Ascending aorta (tissue), 2 donors: ENCODE measurements at regions not wholly inside any gene's neighbourhood (a gene's known extent, or its start where the extent isn't known, plus 50 kb on each side); places are given as distances from the start of the nearest gene placed in this dataset.
"Not testable (repeated sequence)": the region's sequence is repeated elsewhere in the genome, so short reads cannot be mapped to it uniquely, and the experiment has no call there.

Experiments used
- DNase-seq, 2 donors: peaks; one replicate each; pipeline ENCODE4 v3.0.0-alpha.2; 2019; ENCODE audit warnings: low spot score in 2 of 2
- H3K27ac ChIP-seq, 2 donors: fragments of 200-600 bp; sonication (generic); one replicate each; pipeline ENCODE4 v1.5.1; 2016 to 2017; ENCODE audit warnings: mild to moderate bottlenecking in 1 of 2
- H3K27me3 ChIP-seq: fragments of 200-600 bp; sonication (generic); one replicate; pipeline ENCODE4 v1.5.1; 2017
- H3K36me3 ChIP-seq, 2 donors: fragments of 200-600 bp; sonication (generic); one replicate each; pipeline ENCODE4 v1.5.1; 2016
- H3K4me1 ChIP-seq, 2 donors: fragments of 200-600 bp; sonication (generic); one replicate each; pipeline ENCODE4 v1.5.1; 2016 to 2017; ENCODE audit warnings: mild to moderate bottlenecking in 1 of 2
- H3K4me3 ChIP-seq, 2 donors: fragments of 200-600 bp; sonication (generic); one replicate each; pipeline ENCODE4 v1.5.1; 2016 to 2017; ENCODE audit warnings: mild to moderate bottlenecking in 1 of 2
- H3K9me3 ChIP-seq, 2 donors: fragments of 200-600 bp; sonication (generic); one replicate each; pipeline ENCODE4 v1.5.1; 2016
- intact Hi-C: fragments of 100-400 bp; cut with DNase I; formaldehyde crosslinking; loops from one replicate; pipeline ENCODE4 v1.15.1; 2023
- TF ChIP-seq, protein P1 (sequence below), 3 experiments: fragments of 200-600 bp in 2 of 3; fragments of 450-650 bp in 1 of 3; sonication (generic) in 2 of 3; IDR thresholded peaks; one replicate each; pipeline ENCODE4 v1.5.1; 2016 to 2019; ENCODE audit warnings: antibody characterized with exemption in 3 of 3, mild to moderate bottlenecking in 1 of 3, moderate library complexity in 1 of 3

DNA sequence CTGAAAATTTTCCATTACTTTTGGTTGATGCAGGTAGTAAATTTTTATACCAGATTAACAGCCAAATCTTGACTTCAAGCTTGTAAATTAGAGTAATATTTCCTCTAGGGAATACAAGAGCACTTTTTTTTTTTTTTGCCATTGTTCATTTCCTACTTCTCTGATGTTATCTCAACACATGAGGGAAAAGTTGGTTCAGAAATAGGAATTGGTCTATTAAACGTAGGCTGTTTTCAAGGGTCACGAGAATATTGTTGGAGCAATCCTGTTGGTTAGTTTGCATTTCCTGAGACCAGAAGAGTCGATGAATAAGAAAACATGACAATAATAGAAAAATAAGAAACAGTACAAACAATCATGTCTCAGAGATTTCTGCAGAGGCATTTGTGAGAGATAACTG is 453.9 kb upstream of the CCDC179 start:
- Histone ChIP-seq H3K4me3 (no peak overlapping the region), H3K27me3 (no peaks in the 10 kb centered on the region), H3K9me3 (no peaks in the 10 kb centered on the region), H3K36me3 (no peaks in the 10 kb centered on the region), H3K4me1 (no peaks in the 10 kb centered on the region), H3K27ac (no peak overlapping the region)
- intact Hi-C loops, result no loop called here
- DNase-seq, result no peak
- TF ChIP-seq, protein P1, sequence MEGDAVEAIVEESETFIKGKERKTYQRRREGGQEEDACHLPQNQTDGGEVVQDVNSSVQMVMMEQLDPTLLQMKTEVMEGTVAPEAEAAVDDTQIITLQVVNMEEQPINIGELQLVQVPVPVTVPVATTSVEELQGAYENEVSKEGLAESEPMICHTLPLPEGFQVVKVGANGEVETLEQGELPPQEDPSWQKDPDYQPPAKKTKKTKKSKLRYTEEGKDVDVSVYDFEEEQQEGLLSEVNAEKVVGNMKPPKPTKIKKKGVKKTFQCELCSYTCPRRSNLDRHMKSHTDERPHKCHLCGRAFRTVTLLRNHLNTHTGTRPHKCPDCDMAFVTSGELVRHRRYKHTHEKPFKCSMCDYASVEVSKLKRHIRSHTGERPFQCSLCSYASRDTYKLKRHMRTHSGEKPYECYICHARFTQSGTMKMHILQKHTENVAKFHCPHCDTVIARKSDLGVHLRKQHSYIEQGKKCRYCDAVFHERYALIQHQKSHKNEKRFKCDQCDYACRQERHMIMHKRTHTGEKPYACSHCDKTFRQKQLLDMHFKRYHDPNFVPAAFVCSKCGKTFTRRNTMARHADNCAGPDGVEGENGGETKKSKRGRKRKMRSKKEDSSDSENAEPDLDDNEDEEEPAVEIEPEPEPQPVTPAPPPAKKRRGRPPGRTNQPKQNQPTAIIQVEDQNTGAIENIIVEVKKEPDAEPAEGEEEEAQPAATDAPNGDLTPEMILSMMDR (IDR thresholded peaks at IDR 0.05), result no peak

DNA sequence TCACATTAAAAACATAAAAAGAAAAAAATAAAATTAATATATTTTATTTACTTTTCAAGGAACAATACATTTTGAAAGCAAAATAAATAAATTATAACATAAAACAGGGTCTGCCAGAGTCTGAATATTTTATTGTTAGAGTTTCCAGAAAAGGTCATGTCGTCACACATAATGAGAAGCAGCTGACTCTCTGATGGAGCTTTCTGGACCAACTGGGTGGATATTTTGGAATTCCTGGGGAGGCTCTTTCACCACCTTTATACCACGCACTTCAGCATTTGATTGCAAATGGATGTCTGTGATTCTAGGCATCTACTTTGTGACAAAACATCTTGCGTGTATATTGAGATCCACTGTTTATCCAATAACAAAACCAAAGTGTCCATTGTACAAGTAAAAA is 455.0 kb upstream of the CCDC179 start:
- H3K27me3 ChIP-seq, result no peaks in the 10 kb centered on the region
- no peaks in the 10 kb centered on the region for H3K9me3 ChIP-seq
- no peaks in the 10 kb centered on the region for H3K4me1 ChIP-seq
- intact Hi-C loops, result no loop called here
- DNase-seq, result no peak
- TF ChIP-seq, protein P1 (IDR thresholded peaks at IDR 0.05), result no peak
- H3K36me3 ChIP-seq, result no peaks in the 10 kb centered on the region
- no peak overlapping the region for H3K4me3 ChIP-seq
- H3K27ac ChIP-seq, result no peak overlapping the region

DNA sequence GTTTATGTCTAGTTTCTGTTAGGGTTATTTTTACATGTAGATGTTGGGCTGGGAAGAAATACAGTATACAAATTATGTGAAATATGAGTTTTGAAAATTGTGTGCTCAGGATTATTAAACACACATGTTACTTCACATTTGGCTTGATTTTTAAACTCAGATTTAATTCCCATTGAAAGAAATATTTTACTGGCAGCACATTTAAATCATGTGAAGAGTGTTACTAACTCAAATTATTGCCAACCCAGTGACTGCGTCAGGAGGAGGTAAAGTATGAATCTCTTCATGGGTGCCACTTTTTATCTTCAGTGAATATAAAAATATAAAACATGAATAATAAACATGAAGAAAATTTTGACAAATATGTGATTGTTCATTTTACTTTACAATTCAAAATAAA is 457.5 kb upstream of the CCDC179 start:
- intact Hi-C loops, result no loop called here
- DNase-seq, result no peak
- Histone ChIP-seq H3K4me1 (no peaks in the 10 kb centered on the region), H3K27me3 (no peaks in the 10 kb centered on the region), H3K4me3 (no peak overlapping the region), H3K27ac (no peak overlapping the region), H3K36me3 (no peaks in the 10 kb centered on the region), H3K9me3 (peaks cover 0 to 7% of the 10 kb centered on the region in 2 donors)
- TF ChIP-seq, protein P1 (IDR thresholded peaks at IDR 0.05), result no peak

DNA sequence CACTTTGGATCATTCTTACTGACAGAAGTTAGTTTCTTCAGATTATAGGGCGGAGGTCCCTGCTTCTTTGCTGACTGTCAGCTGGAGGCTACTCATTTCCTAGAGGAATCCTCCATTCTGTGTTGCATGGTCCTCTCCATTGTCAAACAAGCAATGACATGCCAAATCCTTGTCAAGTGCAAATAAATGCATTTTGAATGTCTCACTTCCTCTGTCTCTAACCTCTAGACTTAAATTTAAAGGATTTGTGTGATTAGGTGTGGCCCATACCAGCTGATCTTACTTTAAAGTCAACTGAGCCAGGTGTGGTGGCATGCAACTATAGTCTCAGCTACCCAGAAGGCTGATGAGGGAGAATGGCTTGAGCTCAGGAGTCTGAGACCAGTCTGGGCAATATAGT is 458.4 kb upstream of the CCDC179 start:
- Histone ChIP-seq H3K27me3 (no peaks in the 10 kb centered on the region), H3K36me3 (no peaks in the 10 kb centered on the region), H3K9me3 (peaks cover 0 to 7% of the 10 kb centered on the region in 2 donors), H3K4me1 (no peaks in the 10 kb centered on the region), H3K4me3 (no peak overlapping the region), H3K27ac (no peak overlapping the region)
- DNase-seq, result no peak
- intact Hi-C loops, result no loop called here
- TF ChIP-seq, protein P1 (IDR thresholded peaks at IDR 0.05), result no peak

GRCh38 chr11:23320131-23320530 is 459.9 kb upstream of the CCDC179 start:
- Histone ChIP-seq H3K27ac (no peak overlapping the region), H3K27me3 (no peaks in the 10 kb centered on the region), H3K4me3 (no peak overlapping the region), H3K4me1 (no peaks in the 10 kb centered on the region), H3K9me3 (peaks cover 0 to 7% of the 10 kb centered on the region in 2 donors), H3K36me3 (no peaks in the 10 kb centered on the region)
- DNase-seq, result no peak
- TF ChIP-seq, protein P1 (IDR thresholded peaks at IDR 0.05), result no peak
- intact Hi-C loops, result no loop called here

- H3K4me3 ChIP-seq, H3K36me3 ChIP-seq, intact Hi-C loops, DNase-seq, H3K4me1 ChIP-seq, H3K9me3 ChIP-seq, H3K27me3 ChIP-seq, H3K27ac ChIP-seq: not testable (repeated sequence)
Observed at GRCh38 chr11:23335586-23335985, 475.3 kb upstream of the CCDC179 start.
